GM12891 (cell line): ENCODE measurements at regions not wholly inside any gene's neighbourhood (a gene's known extent, or its start where the extent isn't known, plus 50 kb on each side); places are given as distances from the start of the nearest gene placed in this dataset.
A peak's percentile ranks its signal among the peaks of the same experiment; 100 is the strongest.

ENCODE experiments used
- DNase-seq: peaks from one replicate; pipeline ENCODE4 v3.0.0; 2011; ENCODE audit warnings: low spot score; ENCODE audit not compliant: insufficient read length
- FAIRE-seq: peaks from 2 replicates; lab custom pipeline; 2011; peaks lifted over from hg19 to GRCh38; lab: Jason Lieb, UNC
- PAX5 ChIP-seq: IDR thresholded peaks from 2 replicates; pipeline ENCODE4 v1.6.1; 2011; ENCODE audit warnings: low read length, moderate library complexity, mild to moderate bottlenecking; ENCODE audit not compliant: insufficient read depth, severe bottlenecking
- POLR2A ChIP-seq: IDR thresholded peaks from 2 replicates; pipeline ENCODE4 v1.6.1; 2011; ENCODE audit warnings: low read depth, low read length, control low read depth
- POLR2AphosphoS5 ChIP-seq: IDR thresholded peaks from 2 replicates; pipeline ENCODE4 v1.6.1; 2011; ENCODE audit warnings: low read depth, low read length, control low read depth
- POU2F2 ChIP-seq: IDR thresholded peaks from 2 replicates; pipeline ENCODE4 v1.6.1; 2011; ENCODE audit warnings: low read depth, mild to moderate bottlenecking, control low read depth, low read length, moderate library complexity
- SPI1 ChIP-seq: IDR thresholded peaks from 2 replicates; pipeline ENCODE4 v1.6.1; 2011; ENCODE audit warnings: low read depth, low read length, control low read depth
- TAF1 ChIP-seq: IDR thresholded peaks from 2 replicates; pipeline ENCODE4 v1.6.1; 2011; ENCODE audit warnings: low read depth, low read length, control low read depth

DNA sequence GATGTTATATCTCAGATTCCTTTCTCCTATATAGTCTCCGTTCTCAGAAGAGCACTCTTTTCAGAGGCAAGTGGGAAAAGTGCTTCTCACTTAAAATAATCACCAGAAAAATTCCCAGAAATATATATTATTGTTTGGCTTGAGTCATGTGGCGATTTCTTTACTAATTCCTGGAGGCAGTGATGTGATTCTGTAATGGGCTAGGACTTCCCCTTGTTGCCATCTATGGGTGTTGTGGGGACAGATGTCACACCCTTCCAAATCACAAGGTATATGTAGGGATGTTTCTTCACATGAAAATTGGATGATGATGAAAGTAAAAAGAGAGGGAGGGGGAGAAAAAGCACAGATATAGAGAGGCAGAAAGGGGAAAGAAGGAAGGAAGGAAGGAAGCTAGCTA is 553.4 kb downstream of the PPP4R3C start:
- TF ChIP-seq PAX5, result no peak
- TF ChIP-seq TAF1, result no peak
- no peak for TF ChIP-seq POU2F2
- no peak for TF ChIP-seq POLR2AphosphoS5
- no peak for TF ChIP-seq SPI1
- FAIRE-seq (peak; percentile 23), DNase-seq (no peak)

DNA sequence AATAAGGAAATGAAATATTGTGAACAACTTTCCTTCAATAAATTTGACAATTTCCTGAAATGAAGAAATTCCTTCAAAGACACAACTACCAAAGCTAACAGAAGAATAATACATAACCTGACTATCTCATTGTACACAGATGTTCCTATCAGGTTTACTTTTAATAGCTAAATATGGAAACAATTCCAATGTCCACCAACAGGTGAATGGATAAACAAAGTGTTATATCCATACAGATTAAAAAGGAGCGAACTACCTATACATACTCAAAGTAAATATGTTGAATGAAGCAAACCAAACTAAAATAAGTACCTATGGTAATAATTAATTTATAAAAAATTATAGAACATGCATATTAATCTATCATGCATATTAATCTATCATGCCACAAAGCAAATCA is 554.9 kb downstream of the PPP4R3C start:
- TF ChIP-seq PAX5, result no peak
- TF ChIP-seq SPI1, result no peak
- TF ChIP-seq POLR2AphosphoS5, result no peak
- no peak for TF ChIP-seq POLR2A
- no peak for TF ChIP-seq TAF1
- TF ChIP-seq POU2F2, result no peak
- DNase-seq, result no peak
- FAIRE-seq, result no peak

DNA sequence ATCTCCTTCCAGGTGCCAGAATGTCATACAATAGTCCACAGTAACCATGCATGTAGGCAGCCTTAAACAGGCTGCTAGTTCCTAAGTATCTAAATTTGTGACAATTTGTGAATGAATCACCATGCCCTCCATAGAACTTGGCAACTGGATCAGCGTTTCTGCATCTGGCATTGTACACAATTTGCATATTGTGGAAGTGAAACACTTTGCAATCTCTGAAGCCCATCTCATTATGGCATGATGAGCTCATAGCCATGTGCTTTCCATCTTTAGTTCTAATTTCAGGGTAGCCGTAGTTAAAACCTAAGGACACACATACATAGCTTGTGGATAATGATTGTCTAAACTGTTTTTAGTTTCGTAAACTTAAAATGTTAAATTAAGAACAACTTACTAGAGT is 573.6 kb downstream of the PPP4R3C start:
- FAIRE-seq (no peak), DNase-seq (no peak)
- TF ChIP-seq POU2F2, result no peak
- TF ChIP-seq TAF1, result no peak
- no peak for TF ChIP-seq POLR2A
- TF ChIP-seq POLR2AphosphoS5, result no peak
- TF ChIP-seq PAX5, result no peak
- TF ChIP-seq SPI1, result 0 out of 2 replicates have a peak, but pooled peaks have one; percentile 7

DNA sequence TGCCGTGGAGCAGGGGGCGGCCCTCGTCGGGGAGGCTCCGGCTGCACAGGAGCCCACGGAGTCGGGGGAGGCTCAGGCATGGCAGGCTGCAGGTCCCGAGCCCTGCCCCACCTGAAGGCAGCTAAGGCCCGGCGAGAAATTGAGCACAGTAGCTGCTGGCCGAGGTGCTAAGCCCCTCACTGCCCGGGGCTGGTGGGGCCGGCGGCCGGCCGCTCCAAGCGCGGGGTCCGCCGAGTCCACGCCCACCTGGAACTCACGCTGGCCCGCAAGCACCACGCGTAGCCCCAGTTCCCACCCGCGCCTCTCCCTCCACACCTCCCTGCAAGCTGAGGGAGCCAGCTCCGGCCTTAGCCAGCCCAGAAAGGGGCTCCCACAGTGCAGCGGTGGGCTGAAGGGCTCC is 589.4 kb downstream of the PPP4R3C start:
- DNase-seq (no peak), FAIRE-seq (no peak)
- TF ChIP-seq POU2F2, result no peak
- TF ChIP-seq POLR2A, result no peak
- no peak for TF ChIP-seq SPI1
- no peak for TF ChIP-seq TAF1
- TF ChIP-seq POLR2AphosphoS5, result no peak
- no peak for TF ChIP-seq PAX5

DNA sequence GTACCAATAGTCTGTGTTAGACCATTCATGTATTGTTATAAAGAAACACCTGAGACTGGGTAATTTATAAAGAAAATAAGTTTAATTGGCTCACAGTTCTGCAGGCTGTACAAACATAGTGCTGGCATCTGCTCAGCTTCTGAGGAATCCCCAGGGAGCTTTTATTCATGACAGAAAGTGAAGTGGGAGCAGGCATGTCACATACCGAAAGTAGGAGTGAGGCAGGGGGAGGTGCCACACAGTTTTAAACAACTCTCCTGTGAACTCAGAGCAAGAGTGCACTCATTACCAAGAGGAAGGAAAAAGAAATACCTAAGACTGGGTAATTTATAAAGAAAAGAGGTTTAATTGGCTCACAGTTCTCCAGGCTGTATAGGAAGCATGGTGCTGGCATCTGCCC is 591.2 kb downstream of the PPP4R3C start:
- DNase-seq (no peak), FAIRE-seq (no peak)
- TF ChIP-seq TAF1 (no peak), POLR2AphosphoS5 (no peak), SPI1 (no peak), POLR2A (no peak), PAX5 (no peak), POU2F2 (no peak)

DNA sequence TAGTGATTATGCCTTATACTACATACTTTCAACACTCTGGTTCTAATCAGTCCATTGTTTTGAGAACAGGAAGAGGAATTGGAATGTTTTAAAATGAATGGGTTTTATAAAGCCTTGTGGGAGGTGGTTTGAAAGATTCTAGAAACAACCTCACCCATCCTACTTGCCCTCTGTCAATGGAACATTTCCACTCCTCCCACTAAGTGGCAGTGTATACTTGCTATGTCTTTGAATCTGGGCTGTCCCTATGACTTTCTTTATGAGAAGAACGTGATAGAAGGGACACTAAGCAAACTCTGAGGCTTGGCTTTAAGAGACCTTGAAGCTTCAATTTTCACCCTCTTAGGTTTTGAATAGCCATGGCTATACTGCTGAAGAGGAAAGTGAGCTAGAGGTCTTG is 611.2 kb downstream of the PPP4R3C start:
- no peak for FAIRE-seq
- no peak for DNase-seq
- TF ChIP-seq TAF1 (no peak), POLR2AphosphoS5 (no peak), SPI1 (no peak), POLR2A (no peak), POU2F2 (no peak), PAX5 (no peak)

DNA sequence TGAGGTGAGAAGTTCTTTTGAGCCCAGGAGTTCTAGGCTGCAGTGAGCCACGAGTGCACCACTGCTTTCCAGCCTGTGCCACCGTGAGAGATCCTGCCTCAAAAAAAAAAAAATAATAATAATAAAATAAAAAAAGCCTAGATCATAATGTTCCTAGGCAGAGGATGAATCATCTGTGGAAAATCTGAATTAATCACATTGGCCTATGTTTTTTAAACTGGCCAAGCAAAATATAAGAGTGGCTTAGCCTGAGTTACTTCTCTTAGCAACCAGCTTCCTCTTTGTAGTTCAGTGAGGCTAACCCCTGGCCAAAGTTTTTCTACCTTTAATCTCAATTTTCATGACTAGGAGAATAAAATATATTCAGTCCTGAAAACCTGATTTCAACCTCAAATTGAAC is 614.6 kb downstream of the PPP4R3C start:
- TF ChIP-seq SPI1 (no peak), POLR2A (no peak), POLR2AphosphoS5 (no peak), POU2F2 (no peak), PAX5 (no peak)
- no peak for FAIRE-seq
- DNase-seq, result no peak

DNA sequence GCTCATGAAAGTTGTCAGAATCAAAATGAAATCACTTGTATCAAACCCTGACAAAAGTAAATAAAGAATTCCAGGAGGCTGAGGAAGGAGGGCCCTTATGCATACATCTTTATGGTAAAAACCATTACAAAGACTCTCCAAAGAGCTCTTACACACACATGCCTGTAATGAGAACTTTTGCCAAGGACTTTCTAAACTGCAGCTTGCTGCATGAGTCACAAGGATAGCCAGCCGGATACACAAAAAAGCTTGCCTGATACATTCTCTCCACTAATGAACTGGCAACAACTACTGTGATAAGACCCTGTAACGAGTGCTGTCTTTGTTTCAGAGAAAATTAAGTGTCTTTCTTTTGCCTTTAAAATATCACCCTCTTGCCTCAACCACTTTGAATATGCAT is 618.1 kb downstream of the PPP4R3C start:
- TF ChIP-seq POLR2AphosphoS5 (no peak), PAX5 (no peak)
- FAIRE-seq (no peak), DNase-seq (no peak)

DNA sequence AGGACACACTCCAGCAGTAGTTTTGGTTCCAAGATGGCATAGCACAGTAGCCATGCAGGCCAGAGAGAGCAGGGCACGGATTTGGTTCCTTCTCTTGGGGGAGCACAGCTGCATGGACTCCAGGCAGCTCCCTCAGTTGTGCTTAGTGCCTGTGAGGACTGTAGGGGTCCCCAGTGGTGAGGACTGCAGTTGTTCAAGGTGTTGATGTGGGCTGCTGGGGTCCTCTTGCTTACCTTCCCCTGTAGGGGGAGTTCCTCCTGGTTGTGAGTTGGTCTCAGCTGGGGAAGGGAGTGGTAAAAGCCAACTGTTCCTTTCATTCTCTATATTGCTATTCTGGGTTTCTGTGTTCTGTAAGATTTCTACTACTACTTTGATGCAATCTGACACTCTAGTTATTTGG is 606.5 kb downstream of the MAGEB5 start:
- FAIRE-seq, result no peak
- TF ChIP-seq POU2F2 (no peak), PAX5 (no peak), SPI1 (no peak), POLR2A (no peak), POLR2AphosphoS5 (no peak), TAF1 (no peak)
- DNase-seq, result no peak

DNA sequence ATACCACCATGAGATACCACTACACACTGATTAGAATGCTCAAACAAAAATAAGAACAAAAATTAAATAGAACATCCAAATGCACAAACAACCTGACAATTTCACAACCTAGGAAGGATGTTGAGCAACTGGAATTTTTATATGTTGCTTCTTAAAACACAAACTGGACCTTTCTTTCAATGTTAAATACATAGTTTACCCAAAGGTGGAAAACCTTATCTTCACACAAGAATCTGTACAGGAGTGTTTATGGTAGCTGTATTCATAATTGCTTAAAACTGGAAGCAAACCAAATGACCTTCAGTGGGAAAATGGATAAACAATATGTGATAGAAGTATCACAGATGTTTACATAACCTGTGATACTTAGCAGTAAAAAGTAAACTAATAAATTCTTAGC is 573.8 kb downstream of the MAGEB5 start:
- DNase-seq (no peak), FAIRE-seq (no peak)
- TF ChIP-seq PAX5 (no peak), POLR2AphosphoS5 (no peak), SPI1 (no peak), POU2F2 (no peak), POLR2A (no peak)
